ENCODE measurements at regions not wholly inside any gene's neighbourhood (a gene's known extent, or its start where the extent isn't known, plus 50 kb on each side); places are given as distances from the start of the nearest gene placed in this dataset.

DNA sequence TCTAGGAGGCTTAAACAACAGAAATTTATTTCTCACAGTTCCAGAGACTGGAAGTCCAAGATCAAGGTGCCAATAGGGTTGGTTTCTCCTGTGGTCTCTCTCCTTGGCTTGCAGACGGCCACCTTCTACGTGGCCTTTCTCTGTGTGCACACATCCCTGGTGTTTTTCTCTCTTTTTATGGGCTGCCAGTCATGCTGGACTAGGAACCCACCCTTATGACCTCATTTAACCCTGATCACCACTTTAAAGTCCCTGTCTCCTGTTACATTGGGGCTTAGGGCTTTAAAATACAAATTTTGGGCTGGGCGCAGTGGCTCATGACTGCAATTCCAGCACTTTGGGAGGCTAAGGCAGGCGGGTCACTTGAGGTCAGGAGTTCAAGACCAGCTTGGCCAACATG lies 157.1 kb downstream of the TLE1 start:
- Histone ChIP-seq H3K27me3 (no peaks in the 10 kb centered on the region), H3K4me1 (replicated peaks in 1 of 2) (peaks cover 6 to 11% of the 10 kb centered on the region in 2 donors), H3K36me3 (replicated peaks in 1 of 2) (no peaks in the 10 kb centered on the region), H3K4me3 (no peak overlapping the region), H3K27ac (no peak overlapping the region), H3K9me3 (replicated peaks in 1 of 3) (no peaks in the 10 kb centered on the region)
- no peak for DNase-seq
- 87 to 95% (median 93%) methylated on average over 4 of the region's 4 CpGs for WGBS, 4 donors
- intact Hi-C loops (cut with DNase I) = no loop called here
- no peak for TF ChIP-seq POLR2A (IDR thresholded peaks at IDR 0.05)
- TF ChIP-seq, protein P1, sequence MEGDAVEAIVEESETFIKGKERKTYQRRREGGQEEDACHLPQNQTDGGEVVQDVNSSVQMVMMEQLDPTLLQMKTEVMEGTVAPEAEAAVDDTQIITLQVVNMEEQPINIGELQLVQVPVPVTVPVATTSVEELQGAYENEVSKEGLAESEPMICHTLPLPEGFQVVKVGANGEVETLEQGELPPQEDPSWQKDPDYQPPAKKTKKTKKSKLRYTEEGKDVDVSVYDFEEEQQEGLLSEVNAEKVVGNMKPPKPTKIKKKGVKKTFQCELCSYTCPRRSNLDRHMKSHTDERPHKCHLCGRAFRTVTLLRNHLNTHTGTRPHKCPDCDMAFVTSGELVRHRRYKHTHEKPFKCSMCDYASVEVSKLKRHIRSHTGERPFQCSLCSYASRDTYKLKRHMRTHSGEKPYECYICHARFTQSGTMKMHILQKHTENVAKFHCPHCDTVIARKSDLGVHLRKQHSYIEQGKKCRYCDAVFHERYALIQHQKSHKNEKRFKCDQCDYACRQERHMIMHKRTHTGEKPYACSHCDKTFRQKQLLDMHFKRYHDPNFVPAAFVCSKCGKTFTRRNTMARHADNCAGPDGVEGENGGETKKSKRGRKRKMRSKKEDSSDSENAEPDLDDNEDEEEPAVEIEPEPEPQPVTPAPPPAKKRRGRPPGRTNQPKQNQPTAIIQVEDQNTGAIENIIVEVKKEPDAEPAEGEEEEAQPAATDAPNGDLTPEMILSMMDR (IDR thresholded peaks at IDR 0.05) = no peak

DNA sequence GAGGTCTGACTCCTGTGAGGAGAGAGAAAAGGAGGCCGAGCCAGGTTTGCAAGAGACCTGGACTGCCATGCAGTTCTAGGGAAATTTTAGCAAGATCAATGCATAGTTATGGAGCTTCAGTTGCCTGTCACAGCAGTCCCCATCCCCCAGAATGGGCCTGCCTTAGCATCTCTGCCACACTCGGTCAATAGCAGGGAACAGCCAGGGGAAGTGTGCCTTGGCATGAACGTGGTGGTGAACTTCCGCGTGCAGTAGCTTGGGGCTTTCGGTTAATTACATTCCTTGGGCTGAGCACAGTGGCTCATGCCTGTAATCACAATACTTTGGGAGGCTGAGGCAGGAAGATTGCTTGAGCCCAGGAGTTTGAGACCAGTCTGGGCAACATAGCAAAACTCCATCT lies 157.8 kb downstream of the TLE1 start:
- intact Hi-C loops (cut with DNase I) = no loop called here
- Histone ChIP-seq H3K9me3 (replicated peaks in 1 of 3) (no peaks in the 10 kb centered on the region), H3K4me1 (replicated peaks in 1 of 2) (peaks cover 6 to 11% of the 10 kb centered on the region in 2 donors), H3K36me3 (replicated peaks in 1 of 2) (no peaks in the 10 kb centered on the region), H3K27ac (no peak overlapping the region), H3K27me3 (no peaks in the 10 kb centered on the region), H3K4me3 (no peak overlapping the region)
- no peak for TF ChIP-seq POLR2A (IDR thresholded peaks at IDR 0.05)
- TF ChIP-seq, protein P1 (IDR thresholded peaks at IDR 0.05) = no peak
- DNase-seq = no peak
- WGBS, 4 donors = 76 to 87% (median 84%) methylated on average over 6 of the region's 6 CpGs

DNA sequence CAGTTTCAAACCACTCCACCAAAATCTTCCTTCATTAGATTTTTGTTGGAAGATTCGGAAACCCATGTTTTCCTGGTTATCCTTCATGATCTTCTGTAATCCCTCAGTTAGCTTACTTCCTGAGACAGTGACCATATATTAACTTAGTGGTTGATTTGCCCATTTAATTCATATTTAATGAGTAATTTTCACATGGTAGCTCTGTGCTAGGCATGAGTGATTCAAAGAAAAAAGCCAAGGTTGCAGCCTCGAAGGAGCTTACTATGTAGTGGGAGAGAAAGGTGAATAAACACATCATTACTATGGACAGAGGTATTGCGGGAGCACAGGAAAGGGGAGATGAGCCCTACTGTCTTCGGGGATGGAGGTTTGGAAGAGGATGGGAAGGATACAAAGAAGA lies 158.5 kb downstream of the TLE1 start:
- Histone ChIP-seq H3K36me3 (replicated peaks in 1 of 2) (no peaks in the 10 kb centered on the region), H3K9me3 (replicated peaks in 1 of 3) (no peaks in the 10 kb centered on the region), H3K27me3 (no peaks in the 10 kb centered on the region), H3K4me3 (no peak overlapping the region), H3K27ac (no peak overlapping the region), H3K4me1 (replicated peaks in 1 of 2) (peaks cover 6 to 11% of the 10 kb centered on the region in 2 donors)
- DNase-seq = no peak
- TF ChIP-seq POLR2A (IDR thresholded peaks at IDR 0.05) = no peak
- TF ChIP-seq, protein P1 (IDR thresholded peaks at IDR 0.05) = no peak
- intact Hi-C loops (cut with DNase I) = no loop called here
- WGBS, 4 donors = 85 to 92% (median 87%) methylated on average over 4 of the region's 4 CpGs

DNA sequence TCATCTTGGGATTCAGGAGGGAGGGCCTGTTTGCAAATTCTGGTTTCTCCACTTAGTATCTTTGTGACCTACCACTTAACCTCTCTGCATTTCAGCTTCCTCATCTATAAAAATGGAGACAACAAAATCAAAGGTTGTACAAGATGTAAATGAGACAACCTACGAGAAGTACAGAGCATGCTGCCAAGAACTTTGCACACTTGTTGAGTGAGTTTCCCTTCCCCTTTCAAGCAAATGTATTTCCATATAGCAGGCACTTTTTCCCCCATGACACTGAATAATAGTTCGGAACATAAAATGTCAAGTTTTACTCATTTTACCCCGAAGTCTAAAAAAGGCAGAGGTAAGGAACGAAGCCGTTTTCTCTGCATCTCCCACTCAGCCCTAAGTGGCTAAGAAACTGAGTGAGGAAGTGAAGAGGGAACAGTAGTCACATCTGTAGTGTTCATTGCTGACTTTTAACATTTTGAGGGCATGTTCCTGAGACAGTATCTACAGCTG lies 159.0 kb downstream of the TLE1 start:
- no peak overlapping the region for H3K4me3 ChIP-seq
- no peak overlapping the region for H3K27ac ChIP-seq
- peaks cover 6 to 11% of the 10 kb centered on the region in 2 donors for H3K4me1 ChIP-seq (replicated peaks in 1 of 2)
- 81 to 90% (median 85%) methylated on average over 5 of the region's 5 CpGs for WGBS, 4 donors
- intact Hi-C loops (cut with DNase I) = no loop called here
- H3K27me3 ChIP-seq = no peaks in the 10 kb centered on the region
- TF ChIP-seq POLR2A (IDR thresholded peaks at IDR 0.05) = no peak
- TF ChIP-seq, protein P1 (IDR thresholded peaks at IDR 0.05) = no peak
- peak in 1 of 7 donors; percentile 22 for DNase-seq
- H3K36me3 ChIP-seq (replicated peaks in 1 of 2) = no peaks in the 10 kb centered on the region
- H3K9me3 ChIP-seq (replicated peaks in 1 of 3) = no peaks in the 10 kb centered on the region

Measured in adrenal gland (tissue), 9 donors.